GM19455 (cell line): ENCODE measurements at regions not wholly inside any gene's neighbourhood (a gene's known extent, or its start where the extent isn't known, plus 50 kb on each side); places are given as distances from the start of the nearest gene placed in this dataset.

Experiments used
- ATAC-seq: cut with Tn5 transposase; IDR thresholded peaks from one replicate; pipeline ENCODE4 v1.9.1; 2021; ENCODE audit not compliant: unreplicated experiment

DNA sequence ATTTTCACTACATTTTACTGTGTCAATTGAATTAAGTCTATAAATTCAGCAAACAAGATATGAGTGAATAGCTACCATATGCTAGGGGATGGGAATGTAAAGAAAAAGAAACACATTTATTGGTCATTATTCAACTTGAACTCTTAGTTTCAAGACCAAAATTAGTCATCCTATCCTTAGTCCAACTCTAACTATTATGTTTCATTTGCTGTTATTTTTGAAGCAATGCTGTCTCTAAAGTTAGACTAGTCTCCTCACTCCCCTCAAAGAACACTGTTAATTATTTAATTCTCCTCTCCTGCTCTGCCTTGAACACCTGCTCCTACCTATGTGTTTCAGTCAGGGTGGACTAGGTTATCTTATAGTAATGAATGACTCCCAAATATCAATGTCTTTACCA, 920.9 kb downstream of the TUSC7 start:
- no peak for ATAC-seq

DNA sequence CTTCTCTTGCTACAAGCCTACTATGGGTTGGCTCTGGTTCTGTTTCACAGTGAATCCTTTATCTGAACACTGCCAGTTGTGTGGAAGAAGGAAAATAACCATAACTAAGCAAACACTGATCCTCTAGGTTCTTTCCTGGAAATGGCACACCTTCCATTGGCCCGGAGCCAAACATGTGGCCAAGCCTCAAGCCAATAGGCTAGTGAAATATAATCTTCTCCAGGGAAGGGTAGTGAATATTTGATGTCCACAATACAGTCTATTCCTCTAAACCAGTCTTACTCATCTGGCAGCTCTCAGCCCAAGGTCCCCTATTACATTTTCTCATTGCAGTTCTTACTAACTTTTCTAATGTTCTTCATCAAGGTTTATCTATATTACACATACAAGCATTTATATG, 921.3 kb downstream of the TUSC7 start:
- no peak for ATAC-seq

DNA sequence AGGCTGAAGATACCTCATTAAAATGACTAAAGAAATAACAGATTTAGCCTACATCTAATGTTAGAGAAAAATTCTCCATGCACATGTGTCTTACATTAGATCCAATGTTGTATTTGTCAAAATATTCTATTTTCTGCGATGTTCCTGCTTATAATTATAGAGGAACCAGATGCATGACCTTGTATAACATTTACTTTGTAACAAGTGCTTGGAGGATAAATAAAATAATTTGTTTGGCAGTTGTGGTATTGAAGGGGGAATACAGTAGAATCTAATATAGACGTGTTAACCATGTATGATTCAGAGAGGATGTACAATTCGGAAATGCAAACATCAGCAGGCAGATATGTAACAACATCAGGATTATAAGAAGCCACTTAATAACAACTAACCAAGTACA, 922.2 kb downstream of the TUSC7 start:
- ATAC-seq, result no peak

DNA sequence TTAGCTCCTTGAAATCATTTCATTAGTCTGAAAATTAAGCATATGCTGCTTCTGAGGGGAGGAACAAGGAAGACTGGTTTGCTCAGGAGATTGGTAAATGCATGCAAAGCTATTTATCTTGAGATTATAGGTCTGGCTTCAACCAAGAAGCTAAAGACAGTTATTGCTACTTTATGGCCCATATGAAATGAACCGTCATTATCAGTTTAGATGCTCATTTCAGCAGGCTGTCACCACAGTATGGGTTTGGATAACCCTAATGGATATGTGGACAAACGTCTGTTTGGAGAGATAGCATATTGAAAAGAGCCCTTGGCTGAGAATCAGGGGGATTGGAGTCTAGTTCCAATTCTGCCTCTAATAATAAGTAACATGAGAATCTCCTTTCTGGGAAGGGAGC, 922.6 kb downstream of the TUSC7 start:
- ATAC-seq, result no peak

DNA sequence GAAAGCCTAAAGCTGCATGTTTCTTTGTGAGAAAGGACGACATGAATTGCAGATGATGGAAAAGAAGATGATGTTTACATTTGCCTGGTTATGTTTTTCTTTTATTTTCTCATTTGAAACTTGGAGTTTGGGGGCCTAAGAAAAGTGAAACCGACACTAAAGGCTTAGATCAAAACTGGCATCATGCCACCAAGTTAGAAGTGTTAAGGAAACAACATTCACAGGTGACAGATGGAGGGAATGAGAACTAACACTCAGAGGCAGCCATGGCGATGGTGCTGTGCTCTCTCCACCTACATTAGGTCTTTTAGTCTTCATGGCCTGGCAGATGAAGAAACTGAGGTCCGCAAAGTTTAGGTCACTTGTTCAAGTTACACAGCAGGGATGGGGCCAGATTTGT, 923.6 kb downstream of the TUSC7 start:
- ATAC-seq, result no peak

DNA sequence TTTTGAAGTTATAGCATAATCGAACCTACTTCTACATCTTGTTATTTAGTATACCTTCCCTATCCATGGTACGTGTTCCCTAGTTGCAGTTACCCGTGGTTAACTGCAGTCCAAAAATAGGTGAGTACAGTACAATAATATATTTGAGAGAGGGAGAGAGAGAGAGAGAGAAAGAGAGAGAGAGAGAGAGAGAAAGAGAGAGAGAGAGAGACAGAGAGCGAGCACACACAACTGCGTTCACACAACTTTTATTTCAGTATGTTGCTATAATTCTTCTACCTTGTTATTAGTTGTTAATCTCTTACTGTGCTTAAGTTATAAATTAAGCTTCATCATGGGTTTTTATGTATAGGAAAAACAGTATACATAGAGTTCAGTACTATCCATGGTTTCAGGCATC, 928.1 kb downstream of the TUSC7 start:
- ATAC-seq, result no peak

DNA sequence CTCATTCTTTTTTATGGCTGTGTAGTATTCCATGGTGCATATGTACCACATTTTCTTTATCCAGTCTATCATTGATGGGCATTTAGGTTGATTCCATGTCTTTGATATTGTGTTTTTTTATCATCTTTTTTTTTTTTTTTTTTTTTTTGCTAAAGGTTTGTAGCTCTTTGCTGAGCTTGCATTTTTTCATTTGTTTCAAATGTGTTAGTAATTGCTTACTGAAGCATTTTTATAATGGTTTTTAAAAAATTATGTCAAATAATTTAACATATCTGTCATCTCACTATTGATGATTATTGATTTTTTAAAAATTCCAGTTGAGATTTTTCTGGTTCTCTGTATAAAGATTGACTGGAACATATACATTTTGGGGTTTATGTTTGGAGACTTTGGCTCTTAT, 934.6 kb downstream of the TUSC7 start:
- ATAC-seq, result no peak

DNA sequence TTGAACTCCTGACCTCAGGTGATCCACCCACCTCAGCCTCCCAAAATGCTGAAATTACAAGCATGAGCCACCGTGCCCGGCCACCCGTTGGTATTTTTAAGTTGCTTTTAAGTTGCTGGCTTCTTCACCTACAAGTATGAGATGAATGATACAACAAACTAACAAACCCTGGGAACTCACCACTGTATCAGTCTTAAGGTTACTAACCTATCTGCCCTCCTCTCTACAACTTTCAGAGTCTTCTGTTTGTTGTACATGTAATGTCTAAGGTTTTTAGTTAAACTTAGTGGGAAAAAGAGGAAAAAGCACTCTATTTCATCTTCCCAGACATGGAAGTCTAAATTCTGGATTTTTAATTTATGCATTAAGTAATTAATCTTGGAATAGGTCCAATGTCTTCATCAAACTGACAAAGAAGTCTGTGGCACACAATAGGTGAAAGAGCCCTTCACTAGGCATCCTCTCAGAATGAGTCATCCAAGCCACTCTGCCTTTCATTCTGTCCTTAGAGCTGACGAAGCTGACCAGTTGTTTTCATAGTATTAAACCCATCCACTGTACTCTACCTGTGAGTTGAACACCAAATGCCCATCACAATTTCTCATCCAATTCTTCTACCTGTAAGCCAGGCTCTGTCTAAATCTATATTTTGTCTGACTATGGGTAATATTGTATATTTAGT, 936.1 kb downstream of the TUSC7 start:
- no peak for ATAC-seq

DNA sequence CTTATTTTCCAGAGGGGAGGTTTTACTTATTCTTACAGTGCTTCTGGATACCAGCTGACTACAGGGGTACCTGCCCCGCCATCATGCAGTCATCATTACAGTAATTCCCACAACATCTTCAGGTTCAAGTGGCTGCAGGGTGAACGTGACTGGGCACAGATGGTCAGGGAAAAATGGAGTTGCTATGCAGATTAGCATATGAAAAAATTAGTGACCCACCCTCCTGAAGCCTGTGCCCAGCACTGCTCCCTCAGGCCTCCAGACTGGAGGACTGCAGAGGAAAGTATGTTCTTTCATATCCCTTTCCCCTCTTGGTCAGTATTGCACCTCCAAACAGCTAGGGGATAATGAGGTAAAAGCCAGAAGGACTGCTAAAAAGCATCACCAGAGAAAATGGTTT, 937.9 kb downstream of the TUSC7 start:
- ATAC-seq, result no peak

DNA sequence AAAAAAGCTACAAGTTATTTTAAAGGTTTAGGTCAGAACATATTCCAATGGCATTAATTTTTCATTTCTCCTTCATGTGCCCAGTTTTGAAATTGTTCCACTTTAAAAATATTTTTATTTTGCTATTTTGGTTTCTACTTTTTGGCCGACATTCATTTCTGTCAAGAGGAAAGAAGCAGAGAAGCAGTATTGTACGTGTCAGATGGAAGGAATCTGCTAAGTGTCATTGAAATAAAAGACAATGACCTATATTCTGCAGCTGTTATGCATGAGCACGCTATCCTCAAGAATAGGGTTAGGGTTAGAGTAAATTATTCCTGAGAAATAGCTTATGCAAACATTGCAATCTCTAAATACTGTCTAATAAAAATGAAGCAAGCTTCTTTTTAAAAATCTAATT, 941.7 kb downstream of the TUSC7 start:
- ATAC-seq, result no peak

DNA sequence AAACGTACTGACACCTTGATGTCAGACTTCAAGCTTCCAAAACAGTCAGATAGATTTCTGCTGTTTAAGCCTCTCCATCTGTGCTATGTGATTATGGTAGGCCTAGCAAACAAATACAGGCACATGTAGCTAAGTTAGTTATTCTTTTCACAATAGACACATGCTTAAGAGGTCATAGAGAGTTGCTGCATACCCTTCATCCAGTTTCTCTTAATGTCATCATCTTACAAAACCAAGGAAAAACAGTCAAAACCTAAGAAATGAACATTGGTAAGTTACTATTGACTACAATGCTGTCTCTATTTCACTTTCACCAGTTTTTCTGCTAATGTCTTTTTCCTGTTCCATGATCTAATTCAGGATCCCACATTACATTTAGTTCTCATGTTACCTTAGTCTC, 946.8 kb downstream of the TUSC7 start:
- ATAC-seq, result no peak

DNA sequence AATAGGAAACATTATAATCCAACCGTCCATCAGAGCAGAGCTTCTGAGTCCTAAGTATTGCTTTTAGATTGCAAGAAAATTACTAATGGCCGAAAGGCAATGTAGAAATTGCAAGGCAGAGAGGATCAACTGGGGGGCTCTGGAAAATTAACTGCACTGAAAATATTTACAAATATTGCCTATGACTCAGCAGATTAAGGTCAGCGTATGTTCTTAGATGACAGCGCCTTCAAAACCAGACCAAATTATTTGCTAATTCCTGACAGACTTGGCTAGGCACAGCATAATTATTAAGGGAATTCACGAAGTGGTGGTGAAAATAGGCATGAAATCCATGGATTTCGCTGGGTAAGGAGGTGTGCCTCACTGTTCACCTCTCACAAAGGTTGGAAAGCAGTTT, 947.7 kb downstream of the TUSC7 start:
- ATAC-seq, result no peak

DNA sequence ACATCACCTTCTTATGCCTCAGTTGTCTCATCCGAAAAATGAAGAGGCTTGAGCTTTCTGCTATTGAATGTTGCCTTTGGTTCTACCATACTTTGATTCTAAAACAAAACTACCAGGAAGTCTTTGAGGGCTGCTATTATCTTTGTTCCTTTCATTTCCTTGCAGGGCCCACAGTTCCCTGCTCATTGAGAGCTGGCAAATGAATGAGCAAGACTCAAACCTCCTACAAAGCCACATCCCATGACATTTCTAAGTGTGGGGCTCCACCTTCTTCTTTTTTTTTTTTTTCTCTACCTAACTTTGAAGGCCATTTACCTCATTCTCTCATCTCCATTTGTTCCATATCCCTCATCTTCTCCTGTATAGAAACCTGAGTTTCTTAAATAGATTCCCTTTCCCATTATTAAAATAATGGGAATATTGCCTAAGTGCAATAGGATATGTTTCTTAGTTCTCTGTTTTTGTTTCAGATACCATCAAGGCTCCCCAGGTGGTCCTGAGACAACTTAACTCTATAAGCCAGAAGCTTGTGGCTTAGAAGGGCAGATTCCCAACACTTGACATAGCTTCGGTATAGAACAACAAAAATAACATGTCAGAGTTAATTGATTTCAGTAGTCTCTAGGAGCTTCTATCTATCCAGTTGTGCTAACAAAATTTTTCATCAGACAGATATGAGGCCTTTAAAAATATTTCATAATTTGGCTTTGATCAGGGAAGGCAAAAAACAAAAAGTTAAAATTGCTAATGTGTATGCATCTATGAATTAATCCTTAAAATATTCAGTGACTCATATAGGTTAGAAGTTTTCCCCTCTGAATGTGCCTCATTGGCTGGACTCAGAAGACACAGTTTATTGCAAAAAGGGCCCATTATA, 951.6 kb downstream of the TUSC7 start:
- ATAC-seq, result no peak

DNA sequence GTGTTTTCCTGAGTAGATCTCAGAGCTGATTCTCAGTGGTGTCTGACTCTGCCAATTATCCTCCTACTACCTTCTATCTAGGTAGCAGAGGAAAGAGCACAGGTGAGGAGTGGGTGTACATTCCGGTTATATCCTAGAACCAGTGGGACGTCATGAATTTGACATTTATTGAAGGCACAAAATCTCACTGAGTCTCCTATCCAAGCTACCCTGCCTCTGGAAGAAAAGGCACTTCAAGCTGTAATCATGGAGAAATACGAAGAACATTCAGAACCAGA, 952.2 kb downstream of the TUSC7 start:
- ATAC-seq, result no peak

DNA sequence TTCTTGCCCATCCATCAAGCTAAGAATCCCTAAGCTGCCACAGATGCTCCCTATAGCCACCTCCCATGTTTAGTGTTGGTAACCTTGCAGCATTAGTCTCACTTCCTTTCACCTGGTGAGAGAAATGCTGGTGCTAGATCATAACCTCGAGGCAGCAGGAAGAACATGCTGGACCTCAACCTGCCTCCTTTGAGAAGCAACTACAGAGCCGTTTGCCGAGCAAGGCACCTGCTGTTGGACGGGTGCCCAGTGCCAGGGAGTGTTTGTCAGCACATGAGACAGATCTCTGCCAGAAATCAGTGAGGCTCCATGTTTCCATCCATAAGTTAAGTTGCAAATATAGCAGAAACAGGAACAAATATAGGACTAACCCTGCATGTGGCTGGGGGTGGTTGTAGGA, 955.7 kb downstream of the TUSC7 start:
- ATAC-seq, result no peak

DNA sequence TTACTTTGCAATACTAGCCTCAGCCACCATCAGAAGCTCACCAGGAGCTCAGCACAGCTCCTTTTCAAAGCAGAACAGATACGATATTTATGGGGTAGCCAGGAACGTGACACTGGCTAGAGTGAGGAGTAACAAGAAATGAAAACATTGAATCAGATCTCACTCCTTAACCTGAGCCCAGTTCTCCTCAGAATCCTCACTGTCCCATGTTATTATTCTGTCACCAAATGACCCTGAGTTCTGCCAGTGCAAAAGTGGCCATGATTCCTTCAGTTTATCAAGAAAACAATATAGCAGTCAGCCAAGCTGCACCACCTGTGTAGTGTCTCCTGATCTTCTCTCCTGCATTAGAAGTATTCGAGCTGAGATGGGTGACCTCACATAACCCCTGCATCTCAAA, 956.7 kb downstream of the TUSC7 start:
- ATAC-seq, result no peak

DNA sequence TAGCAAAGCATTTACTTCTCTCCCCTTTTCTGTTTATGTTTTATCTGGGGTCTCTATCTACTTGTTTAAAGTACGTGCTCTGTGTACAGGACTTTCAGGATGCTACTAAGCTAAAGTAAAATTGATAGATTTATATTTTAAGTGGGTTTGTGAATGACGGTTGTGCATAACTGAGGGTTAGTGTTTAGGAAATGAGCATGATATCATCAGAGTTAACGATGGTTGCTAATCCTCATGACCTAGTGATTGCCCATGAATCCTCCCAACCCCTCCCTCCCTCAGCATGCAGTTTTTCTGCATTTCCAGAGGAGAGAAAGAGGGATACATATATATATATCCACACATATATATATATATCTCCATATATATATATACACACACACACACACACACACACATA, 957.2 kb downstream of the TUSC7 start:
- no peak for ATAC-seq

DNA sequence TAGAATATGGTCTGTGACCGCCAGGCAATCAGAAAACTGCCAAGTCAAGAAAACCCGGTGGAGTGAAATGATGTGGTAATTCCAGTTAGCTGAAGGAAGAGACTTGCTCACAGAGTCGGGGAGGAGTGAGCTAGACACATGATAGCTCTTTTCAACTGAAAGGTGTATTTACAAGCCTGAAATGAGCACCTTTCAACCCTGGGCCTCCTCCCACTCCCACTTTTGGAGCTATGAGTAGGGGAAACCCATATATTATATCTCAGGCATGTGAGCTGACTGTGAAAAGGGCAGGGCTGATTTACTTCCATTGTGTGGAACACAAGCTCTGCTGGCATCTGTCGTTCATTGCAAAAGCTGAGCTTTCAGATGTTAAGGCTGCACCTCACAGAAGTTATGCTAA, 960.2 kb downstream of the TUSC7 start:
- no peak for ATAC-seq

DNA sequence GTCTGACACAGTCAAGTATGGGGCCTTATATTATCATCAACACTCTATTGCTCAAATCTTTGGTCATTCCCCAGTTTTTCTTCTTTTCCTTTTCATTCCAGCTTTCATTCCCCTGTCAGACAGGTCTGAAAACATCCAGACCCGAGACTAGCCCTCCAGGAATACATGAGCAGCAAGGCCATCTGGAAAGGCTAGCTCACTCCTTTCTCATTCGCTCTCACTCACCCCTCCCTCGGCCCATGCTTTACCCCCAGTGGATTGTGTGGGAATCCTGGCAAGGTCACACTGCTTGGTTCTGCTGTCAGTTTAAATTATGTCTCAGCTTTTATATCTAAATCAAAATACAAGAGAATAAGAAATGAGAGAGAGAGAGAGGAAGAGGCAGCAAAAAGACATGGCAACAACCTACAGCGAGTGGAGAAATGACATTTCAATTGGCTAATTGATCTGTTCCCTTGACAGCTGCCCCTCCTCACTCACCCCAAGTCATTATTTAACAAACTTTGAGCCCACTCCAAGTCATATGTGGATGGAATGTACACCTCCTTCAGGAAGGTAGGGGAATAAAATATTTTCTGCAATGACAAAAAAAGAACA, 962.2 kb downstream of the TUSC7 start:
- no peak for ATAC-seq

DNA sequence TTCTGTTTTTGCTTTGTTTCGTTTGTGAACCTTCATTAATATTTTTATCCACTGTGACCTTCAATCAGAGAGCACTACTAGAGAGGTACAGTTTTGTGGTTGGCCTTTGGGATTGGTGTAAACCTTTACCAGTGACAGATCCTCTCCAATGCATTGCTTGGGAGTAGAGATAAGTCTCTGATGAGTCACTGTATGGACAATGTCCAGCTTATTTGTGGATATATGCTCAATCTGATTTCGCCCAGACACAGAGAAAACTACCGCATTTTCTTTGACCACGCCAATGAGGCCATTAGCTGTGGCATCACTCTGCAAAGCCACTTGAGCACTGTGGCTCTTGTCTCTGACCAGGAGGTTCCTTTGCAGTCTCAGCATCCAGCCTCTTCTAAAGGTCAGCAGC, 964.7 kb downstream of the TUSC7 start:
- no peak for ATAC-seq

DNA sequence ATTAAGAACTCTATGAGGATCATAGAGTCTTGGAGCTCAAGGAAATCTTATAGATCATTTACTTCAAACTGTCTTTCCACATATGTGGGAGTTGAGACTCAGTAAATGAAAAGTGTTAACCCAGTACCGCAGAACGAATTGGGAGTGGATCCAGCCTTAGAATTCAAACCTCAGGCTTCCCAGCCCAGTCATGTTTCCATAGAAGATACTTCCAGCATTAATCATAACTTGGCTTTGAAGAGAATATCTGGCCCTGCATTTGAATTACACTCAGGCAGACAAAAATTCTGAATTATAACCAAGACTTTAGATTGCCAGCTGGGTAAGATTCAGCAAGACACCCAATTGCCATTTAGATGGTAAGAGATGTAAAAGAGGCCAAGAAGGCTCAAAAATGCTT, 972.0 kb downstream of the TUSC7 start:
- no peak for ATAC-seq

DNA sequence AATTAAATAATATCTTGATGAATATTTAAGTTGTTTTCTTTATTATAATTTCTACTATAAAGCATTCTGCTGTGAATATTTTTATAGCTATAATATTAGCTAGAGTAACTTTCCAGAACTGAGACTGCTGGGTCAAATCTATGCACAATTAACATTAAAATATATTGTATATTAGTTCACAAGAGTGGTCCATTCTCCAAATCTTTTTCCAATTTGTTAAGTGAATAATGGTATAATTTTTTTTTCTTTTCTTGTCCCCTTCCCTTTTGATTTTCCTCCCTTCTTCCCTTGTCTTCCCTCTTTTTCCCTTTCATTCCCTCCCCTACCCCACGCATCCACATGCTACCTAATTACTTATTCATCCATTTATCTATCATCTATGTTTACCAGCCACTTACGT, 977.5 kb downstream of the TUSC7 start:
- no peak for ATAC-seq

DNA sequence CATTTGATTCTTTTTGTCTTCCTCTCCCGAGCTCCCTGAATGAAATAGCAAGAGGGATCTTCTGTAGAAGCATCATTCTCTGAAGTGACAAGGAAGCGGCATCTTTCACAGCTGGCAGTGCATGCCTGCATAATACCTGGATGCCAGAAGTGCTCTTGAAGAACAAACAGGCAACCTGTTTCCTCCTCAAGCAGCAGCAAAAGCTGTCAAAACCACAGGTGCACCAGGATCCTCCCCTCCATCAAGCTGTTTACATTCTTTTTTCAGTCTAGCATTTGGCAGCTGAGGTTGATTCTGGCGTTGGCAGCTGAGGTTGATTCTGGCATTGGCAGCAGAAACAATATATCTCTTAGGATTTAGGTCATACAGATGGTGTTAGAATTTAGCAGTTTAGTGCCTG, 979.0 kb downstream of the TUSC7 start:
- no peak for ATAC-seq
